Fibroblast of villous mesenchyme (primary cell): ENCODE measurements at regions not wholly inside any gene's neighbourhood (a gene's known extent, or its start where the extent isn't known, plus 50 kb on each side); places are given as distances from the start of the nearest gene placed in this dataset.

Experiments
- DNase-seq: peaks from one replicate; pipeline ENCODE4 v3.0.0-alpha.2; 2010; ENCODE audit warnings: low read depth
- H3K4me3 ChIP-seq: 2 replicates; pipeline ENCODE4 v1.5.1; 2011; ENCODE audit warnings: low read depth, mild to moderate bottlenecking, low read length
- CTCF ChIP-seq: IDR thresholded peaks from 2 replicates; pipeline ENCODE4 v1.5.1; 2012; ENCODE audit warnings: low read depth, mild to moderate bottlenecking, low read length; ENCODE audit not compliant: insufficient read depth

GRCh38 chr4:83686166-83686565, 150.3 kb downstream of the GPAT3 start:
- no peak overlapping the region for H3K4me3 ChIP-seq
- TF ChIP-seq CTCF = no peak
- peak; percentile 45 for DNase-seq

- no peak for TF ChIP-seq CTCF
- no peak overlapping the region for H3K4me3 ChIP-seq
- DNase-seq = no peak
Measured at GRCh38 chr4:83679692-83680091, 143.8 kb downstream of the GPAT3 start.

- no peak overlapping the region for H3K4me3 ChIP-seq
- no peak for TF ChIP-seq CTCF
Measured at GRCh38 chr4:83679254-83679653, 143.3 kb downstream of the GPAT3 start.

GRCh38 chr4:83677656-83678055, 141.7 kb downstream of the GPAT3 start:
- peak; percentile 46 for DNase-seq
- H3K4me3 ChIP-seq = no peak overlapping the region
- no peak for TF ChIP-seq CTCF

More at GRCh38 chr4:83679254-83679653, 143.3 kb downstream of the GPAT3 start:
- DNase-seq = no peak

- no peak overlapping the region for H3K4me3 ChIP-seq
- TF ChIP-seq CTCF = no peak
- DNase-seq = no peak
Measured at GRCh38 chr4:83664741-83665140, 128.8 kb downstream of the GPAT3 start.

- TF ChIP-seq CTCF = no peak
- no peak for DNase-seq
- H3K4me3 ChIP-seq = no peak overlapping the region
Measured at GRCh38 chr4:83664071-83664470, 128.2 kb downstream of the GPAT3 start.

- no peak overlapping the region for H3K4me3 ChIP-seq
- TF ChIP-seq CTCF = no peak
- no peak for DNase-seq
Measured at GRCh38 chr4:83662204-83662603, 126.3 kb downstream of the GPAT3 start.
